WTC11 (cell line): ENCODE measurements at regions not wholly inside any gene's neighbourhood (a gene's known extent, or its start where the extent isn't known, plus 50 kb on each side); places are given as distances from the start of the nearest gene placed in this dataset.

Experiments used
- ATAC-seq: fragments of 200-7000 bp; cut with Tn5 transposase; 2 replicates; pipeline ENCODE4 v1.10.0; 2021; ENCODE audit warnings: mild to moderate bottlenecking, moderate library complexity
- CTCF ChIA-PET: fragments of 300-600 bp; sonication (Branson Sonifier 250); formaldehyde crosslinking; loops from one replicate; lab custom pipeline; 2021; ENCODE audit warnings: antibody characterized with exemption; lab: Charles Lee
- POLR2A ChIA-PET: fragments of 350-600 bp; sonication (Branson Sonifier 250); formaldehyde crosslinking; loops from one replicate; lab custom pipeline; 2021; ENCODE audit warnings: antibody characterized with exemption; lab: Charles Lee
- DNase-seq: peaks from one replicate; pipeline ENCODE4 v3.0.0; 2021; ENCODE audit warnings: low spot score
- H3K27ac Mint-ChIP-seq: 2 replicates; pipeline ENCODE4 v1.8.0; 2021; ENCODE audit warnings: mixed read lengths
- H3K27me3 Mint-ChIP-seq: 2 replicates; pipeline ENCODE4 v1.8.0; 2021; ENCODE audit warnings: low read depth, mild to moderate bottlenecking, moderate library complexity, mixed read lengths
- H3K36me3 Mint-ChIP-seq: 2 replicates; pipeline ENCODE4 v1.8.0; 2021; ENCODE audit warnings: mixed read lengths
- H3K4me1 Mint-ChIP-seq: 2 replicates; pipeline ENCODE4 v1.8.0; 2022; ENCODE audit warnings: mixed read lengths
- H3K4me3 Mint-ChIP-seq: 2 replicates; pipeline ENCODE4 v1.8.0; 2021; ENCODE audit warnings: mild to moderate bottlenecking, moderate library complexity, mixed read lengths
- H3K9me3 Mint-ChIP-seq: 2 replicates; pipeline ENCODE4 v1.8.0; 2021; ENCODE audit warnings: mixed read lengths
- EMX1 ChIP-seq: fragments of 250-450 bp; sonication (Bioruptor Pico); IDR thresholded peaks from 2 replicates; pipeline ENCODE4 v1.8.0; 2021; ENCODE audit warnings: mild to moderate bottlenecking
- HMGA2 ChIP-seq: fragments of 250-450 bp; sonication (Bioruptor Pico); IDR thresholded peaks from 2 replicates; pipeline ENCODE4 v1.4.0; 2021; ENCODE audit warnings: mild to moderate bottlenecking, moderate library complexity
- IRF2 ChIP-seq: sonication (generic); formaldehyde crosslinking; IDR thresholded peaks from 2 replicates; pipeline ENCODE4 v1.8.0; 2022; ENCODE audit warnings: low read depth, missing genetic modification reagents, borderline replicate concordance
- NFATC4 ChIP-seq: fragments of 250-450 bp; sonication (Bioruptor Pico); IDR thresholded peaks from 2 replicates; pipeline ENCODE4 v1.9.0; 2021; ENCODE audit warnings: mild to moderate bottlenecking
- NFYB ChIP-seq: sonication (generic); formaldehyde crosslinking; conservative IDR thresholded peaks from 2 replicates; pipeline ENCODE4 v1.8.0; 2022; ENCODE audit warnings: low read depth, missing genetic modification reagents
- SMAD3 ChIP-seq: sonication (generic); formaldehyde crosslinking; IDR thresholded peaks from 2 replicates; pipeline ENCODE4 v1.8.0; 2022; ENCODE audit warnings: missing genetic modification reagents, mild to moderate bottlenecking, borderline replicate concordance
- TP53 ChIP-seq: sonication (generic); formaldehyde crosslinking; IDR thresholded peaks from 2 replicates; pipeline ENCODE4 v1.8.1; 2023; ENCODE audit warnings: mild to moderate bottlenecking, missing genetic modification reagents
- ZBTB21 ChIP-seq: sonication (generic); formaldehyde crosslinking; IDR thresholded peaks from 2 replicates; pipeline ENCODE4 v1.8.1; 2023; ENCODE audit warnings: mild to moderate bottlenecking, missing genetic modification reagents, borderline replicate concordance
- ZNF219 ChIP-seq: sonication (generic); formaldehyde crosslinking; IDR thresholded peaks from 2 replicates; pipeline ENCODE4 v1.8.0; 2023; ENCODE audit warnings: missing genetic modification reagents, mild to moderate bottlenecking, borderline replicate concordance
- ZNF416 ChIP-seq: fragments of 250-450 bp; sonication (Bioruptor Pico); IDR thresholded peaks from 2 replicates; pipeline ENCODE4 v1.9.0; 2021; ENCODE audit warnings: mild to moderate bottlenecking, inconsistent platforms
- TF ChIP-seq, protein P1 (sequence below): sonication (generic); formaldehyde crosslinking; IDR thresholded peaks from 2 replicates; pipeline ENCODE4 v1.8.0; 2022; ENCODE audit warnings: missing genetic modification reagents
- TF ChIP-seq, protein P2 (sequence below): fragments of 250-450 bp; sonication (Bioruptor Pico); IDR thresholded peaks from 2 replicates; pipeline ENCODE4 v1.9.0; 2021; ENCODE audit warnings: mild to moderate bottlenecking
- TF ChIP-seq, protein P3 (sequence below): fragments of 250-450 bp; sonication (Bioruptor Pico); IDR thresholded peaks from 2 replicates; pipeline ENCODE4 v2.1.2; 2022; ENCODE audit warnings: mild to moderate bottlenecking, moderate library complexity
- TF ChIP-seq, protein P4 (sequence below): fragments of 250-450 bp; sonication (Bioruptor Pico); IDR thresholded peaks from 2 replicates; pipeline ENCODE4 v1.9.0; 2021; ENCODE audit warnings: moderate library complexity, mild to moderate bottlenecking, inconsistent platforms, borderline replicate concordance
- TF ChIP-seq, protein P5 (sequence below): sonication (generic); formaldehyde crosslinking; IDR thresholded peaks from 2 replicates; pipeline ENCODE4 v1.8.0; 2023; ENCODE audit warnings: mild to moderate bottlenecking, missing genetic modification reagents
- TF ChIP-seq, protein P6 (sequence below): fragments of 250-450 bp; sonication (Bioruptor Pico); conservative IDR thresholded peaks from 2 replicates; pipeline ENCODE4 v1.9.0; 2021; ENCODE audit warnings: mild to moderate bottlenecking
- TF ChIP-seq, protein P7 (sequence below): sonication (generic); formaldehyde crosslinking; IDR thresholded peaks from 2 replicates; pipeline ENCODE4 v1.8.1; 2023; ENCODE audit warnings: mild to moderate bottlenecking, missing genetic modification reagents
- TF ChIP-seq, protein P8 (sequence below): fragments of 250-450 bp; sonication (Bioruptor Pico); IDR thresholded peaks from 2 replicates; pipeline ENCODE4 v1.8.0; 2021; ENCODE audit warnings: mild to moderate bottlenecking

DNA sequence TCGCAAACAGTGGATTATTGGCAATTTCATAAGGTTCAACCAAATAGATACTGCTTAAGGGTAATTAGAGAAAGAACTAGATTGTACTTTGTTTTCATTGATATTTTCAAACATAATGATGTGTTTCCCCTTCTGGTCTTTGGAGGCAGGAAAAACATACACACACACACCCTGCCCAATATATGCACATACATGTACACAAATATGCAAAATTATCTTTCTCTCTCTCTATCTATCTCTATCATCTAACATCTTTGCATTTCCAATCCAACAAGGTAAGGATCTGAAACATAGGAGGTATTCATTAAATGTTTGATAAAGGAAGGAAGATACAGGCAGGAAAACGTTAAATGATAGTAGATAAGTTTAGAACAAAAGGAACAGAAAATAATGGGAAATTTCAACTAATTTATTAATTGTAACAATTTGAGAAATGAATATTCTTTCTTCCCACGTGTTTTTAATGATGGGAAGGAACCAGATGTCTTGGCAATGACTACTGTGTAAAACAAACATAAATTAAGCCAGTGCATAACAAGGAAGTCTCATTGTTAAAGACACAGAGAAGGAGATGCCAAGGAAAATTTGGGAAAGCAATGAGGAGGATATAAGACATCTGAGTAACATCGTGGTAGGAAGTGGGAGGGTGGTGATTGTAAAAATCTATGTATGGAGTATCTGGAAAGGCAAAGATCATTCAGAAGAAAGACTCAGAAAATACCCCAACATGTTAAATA lies 532.1 kb downstream of the GBA3 start:
- Mint-ChIP-seq H3K36me3 (no peaks in the 10 kb centered on the region), H3K4me1 (peaks cover 20% of the 10 kb centered on the region)
- no peak for TF ChIP-seq ZNF416 (CRISPR knock-in tag)
- no peak for TF ChIP-seq ZNF219 (CRISPR knock-in tag)
- no peak for TF ChIP-seq IRF2 (CRISPR knock-in tag)
- no peak for TF ChIP-seq TP53 (CRISPR knock-in tag)
- TF ChIP-seq ZBTB21 (CRISPR knock-in tag): no peak
- TF ChIP-seq, protein P1, sequence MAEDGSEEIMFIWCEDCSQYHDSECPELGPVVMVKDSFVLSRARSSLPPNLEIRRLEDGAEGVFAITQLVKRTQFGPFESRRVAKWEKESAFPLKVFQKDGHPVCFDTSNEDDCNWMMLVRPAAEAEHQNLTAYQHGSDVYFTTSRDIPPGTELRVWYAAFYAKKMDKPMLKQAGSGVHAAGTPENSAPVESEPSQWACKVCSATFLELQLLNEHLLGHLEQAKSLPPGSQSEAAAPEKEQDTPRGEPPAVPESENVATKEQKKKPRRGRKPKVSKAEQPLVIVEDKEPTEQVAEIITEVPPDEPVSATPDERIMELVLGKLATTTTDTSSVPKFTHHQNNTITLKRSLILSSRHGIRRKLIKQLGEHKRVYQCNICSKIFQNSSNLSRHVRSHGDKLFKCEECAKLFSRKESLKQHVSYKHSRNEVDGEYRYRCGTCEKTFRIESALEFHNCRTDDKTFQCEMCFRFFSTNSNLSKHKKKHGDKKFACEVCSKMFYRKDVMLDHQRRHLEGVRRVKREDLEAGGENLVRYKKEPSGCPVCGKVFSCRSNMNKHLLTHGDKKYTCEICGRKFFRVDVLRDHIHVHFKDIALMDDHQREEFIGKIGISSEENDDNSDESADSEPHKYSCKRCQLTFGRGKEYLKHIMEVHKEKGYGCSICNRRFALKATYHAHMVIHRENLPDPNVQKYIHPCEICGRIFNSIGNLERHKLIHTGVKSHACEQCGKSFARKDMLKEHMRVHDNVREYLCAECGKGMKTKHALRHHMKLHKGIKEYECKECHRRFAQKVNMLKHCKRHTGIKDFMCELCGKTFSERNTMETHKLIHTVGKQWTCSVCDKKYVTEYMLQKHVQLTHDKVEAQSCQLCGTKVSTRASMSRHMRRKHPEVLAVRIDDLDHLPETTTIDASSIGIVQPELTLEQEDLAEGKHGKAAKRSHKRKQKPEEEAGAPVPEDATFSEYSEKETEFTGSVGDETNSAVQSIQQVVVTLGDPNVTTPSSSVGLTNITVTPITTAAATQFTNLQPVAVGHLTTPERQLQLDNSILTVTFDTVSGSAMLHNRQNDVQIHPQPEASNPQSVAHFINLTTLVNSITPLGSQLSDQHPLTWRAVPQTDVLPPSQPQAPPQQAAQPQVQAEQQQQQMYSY (CRISPR knock-in tag): no peak
- TF ChIP-seq, protein P2, sequence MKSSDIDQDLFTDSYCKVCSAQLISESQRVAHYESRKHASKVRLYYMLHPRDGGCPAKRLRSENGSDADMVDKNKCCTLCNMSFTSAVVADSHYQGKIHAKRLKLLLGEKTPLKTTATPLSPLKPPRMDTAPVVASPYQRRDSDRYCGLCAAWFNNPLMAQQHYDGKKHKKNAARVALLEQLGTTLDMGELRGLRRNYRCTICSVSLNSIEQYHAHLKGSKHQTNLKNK (CRISPR knock-in tag): no peak
- TF ChIP-seq, all 79 proteins: peak for 0
- ChIA-PET POLR2A (no interaction called here), CTCF (no interaction called here)
- ATAC-seq: no peak
- Mint-ChIP-seq H3K4me3 (no peak overlapping the region), H3K9me3 (peaks cover 5% of the 10 kb centered on the region), H3K27me3 (no peaks in the 10 kb centered on the region), H3K27ac (no peak overlapping the region)
- no peak for DNase-seq

DNA sequence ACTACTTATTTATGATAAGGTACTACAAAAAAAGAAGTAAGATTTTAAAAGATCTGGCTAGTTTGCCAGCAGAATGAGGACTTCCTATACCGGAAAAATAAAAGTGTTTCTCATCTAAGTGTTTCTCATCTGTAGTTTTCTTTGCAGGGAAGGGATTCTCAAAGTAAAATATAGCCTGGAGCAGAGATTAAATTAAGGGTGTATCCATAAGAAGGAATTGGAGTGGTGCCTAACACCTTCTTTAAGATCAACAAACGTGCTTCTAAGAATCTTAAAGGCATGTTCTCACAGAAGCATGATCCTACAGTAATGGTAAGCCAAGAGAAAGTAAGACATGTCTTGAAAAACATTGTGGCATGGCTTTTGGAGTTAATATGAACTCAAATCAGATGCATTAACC lies 528.2 kb downstream of the GBA3 start:
- Mint-ChIP-seq H3K27ac (no peak overlapping the region), H3K27me3 (no peaks in the 10 kb centered on the region), H3K9me3 (no peaks in the 10 kb centered on the region), H3K4me1 (0 out of 2 replicates have a peak, but pooled peaks cover 6% of the 10 kb centered on the region), H3K36me3 (no peaks in the 10 kb centered on the region), H3K4me3 (no peak overlapping the region)
- ATAC-seq (no peak), DNase-seq (no peak)
- POLR2A ChIA-PET: no interaction called here
- CTCF ChIA-PET: no interaction called here
- TF ChIP-seq NFATC4 (no peak), NFYB (no peak), HMGA2 (no peak), ZNF219 (CRISPR knock-in tag) (no peak), SMAD3 (CRISPR knock-in tag) (no peak), EMX1 (CRISPR knock-in tag) (no peak)
- TF ChIP-seq, protein P3, sequence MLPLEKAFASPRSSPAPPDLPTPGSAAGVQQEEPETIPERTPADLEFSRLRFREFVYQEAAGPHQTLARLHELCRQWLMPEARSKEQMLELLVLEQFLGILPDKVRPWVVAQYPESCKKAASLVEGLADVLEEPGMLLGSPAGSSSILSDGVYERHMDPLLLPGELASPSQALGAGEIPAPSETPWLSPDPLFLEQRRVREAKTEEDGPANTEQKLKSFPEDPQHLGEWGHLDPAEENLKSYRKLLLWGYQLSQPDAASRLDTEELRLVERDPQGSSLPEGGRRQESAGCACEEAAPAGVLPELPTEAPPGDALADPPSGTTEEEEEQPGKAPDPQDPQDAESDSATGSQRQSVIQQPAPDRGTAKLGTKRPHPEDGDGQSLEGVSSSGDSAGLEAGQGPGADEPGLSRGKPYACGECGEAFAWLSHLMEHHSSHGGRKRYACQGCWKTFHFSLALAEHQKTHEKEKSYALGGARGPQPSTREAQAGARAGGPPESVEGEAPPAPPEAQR: no peak
- TF ChIP-seq, protein P4, sequence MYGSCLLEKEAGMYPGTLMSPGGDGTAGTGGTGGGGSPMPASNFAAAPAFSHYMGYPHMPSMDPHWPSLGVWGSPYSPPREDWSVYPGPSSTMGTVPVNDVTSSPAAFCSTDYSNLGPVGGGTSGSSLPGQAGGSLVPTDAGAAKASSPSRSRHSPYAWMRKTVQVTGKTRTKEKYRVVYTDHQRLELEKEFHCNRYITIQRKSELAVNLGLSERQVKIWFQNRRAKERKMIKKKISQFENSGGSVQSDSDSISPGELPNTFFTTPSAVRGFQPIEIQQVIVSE: no peak
- TF ChIP-seq, protein P5, sequence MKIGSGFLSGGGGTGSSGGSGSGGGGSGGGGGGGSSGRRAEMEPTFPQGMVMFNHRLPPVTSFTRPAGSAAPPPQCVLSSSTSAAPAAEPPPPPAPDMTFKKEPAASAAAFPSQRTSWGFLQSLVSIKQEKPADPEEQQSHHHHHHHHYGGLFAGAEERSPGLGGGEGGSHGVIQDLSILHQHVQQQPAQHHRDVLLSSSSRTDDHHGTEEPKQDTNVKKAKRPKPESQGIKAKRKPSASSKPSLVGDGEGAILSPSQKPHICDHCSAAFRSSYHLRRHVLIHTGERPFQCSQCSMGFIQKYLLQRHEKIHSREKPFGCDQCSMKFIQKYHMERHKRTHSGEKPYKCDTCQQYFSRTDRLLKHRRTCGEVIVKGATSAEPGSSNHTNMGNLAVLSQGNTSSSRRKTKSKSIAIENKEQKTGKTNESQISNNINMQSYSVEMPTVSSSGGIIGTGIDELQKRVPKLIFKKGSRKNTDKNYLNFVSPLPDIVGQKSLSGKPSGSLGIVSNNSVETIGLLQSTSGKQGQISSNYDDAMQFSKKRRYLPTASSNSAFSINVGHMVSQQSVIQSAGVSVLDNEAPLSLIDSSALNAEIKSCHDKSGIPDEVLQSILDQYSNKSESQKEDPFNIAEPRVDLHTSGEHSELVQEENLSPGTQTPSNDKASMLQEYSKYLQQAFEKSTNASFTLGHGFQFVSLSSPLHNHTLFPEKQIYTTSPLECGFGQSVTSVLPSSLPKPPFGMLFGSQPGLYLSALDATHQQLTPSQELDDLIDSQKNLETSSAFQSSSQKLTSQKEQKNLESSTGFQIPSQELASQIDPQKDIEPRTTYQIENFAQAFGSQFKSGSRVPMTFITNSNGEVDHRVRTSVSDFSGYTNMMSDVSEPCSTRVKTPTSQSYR (CRISPR knock-in tag): no peak
- TF ChIP-seq, protein P6, sequence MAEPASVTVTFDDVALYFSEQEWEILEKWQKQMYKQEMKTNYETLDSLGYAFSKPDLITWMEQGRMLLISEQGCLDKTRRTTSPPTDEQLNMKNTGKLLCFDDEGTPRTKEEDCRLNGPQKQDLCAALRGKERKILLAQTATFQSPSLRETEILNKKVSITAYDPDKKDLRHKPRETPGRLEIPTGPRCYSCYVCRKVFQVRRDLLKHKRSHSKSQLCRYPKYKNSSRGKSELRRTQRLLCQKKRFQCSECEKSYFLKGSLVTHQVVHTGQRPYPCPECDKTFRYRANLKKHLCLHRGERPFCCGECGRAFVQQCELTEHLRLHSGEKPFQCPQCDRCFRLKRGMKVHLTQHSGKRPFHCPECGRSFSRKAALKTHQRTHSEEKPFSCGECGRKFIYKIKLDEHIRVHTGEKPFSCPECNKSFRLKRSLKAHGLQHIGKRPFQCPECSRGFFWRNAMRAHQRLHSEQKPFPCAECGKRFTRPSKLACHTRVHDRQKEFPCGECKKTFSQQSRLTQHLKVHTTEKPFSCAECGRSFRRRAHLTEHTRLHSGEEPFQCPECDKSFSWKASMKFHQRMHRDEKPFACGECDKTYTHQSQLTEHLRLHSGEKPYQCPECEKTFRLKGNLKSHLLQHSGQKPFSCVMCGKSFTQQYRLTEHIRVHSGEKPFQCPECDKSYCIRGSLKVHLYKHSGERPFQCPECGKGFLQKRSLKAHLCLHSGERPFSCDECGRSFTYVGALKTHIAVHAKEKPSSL (CRISPR knock-in tag): no peak
- TF ChIP-seq, protein P7, sequence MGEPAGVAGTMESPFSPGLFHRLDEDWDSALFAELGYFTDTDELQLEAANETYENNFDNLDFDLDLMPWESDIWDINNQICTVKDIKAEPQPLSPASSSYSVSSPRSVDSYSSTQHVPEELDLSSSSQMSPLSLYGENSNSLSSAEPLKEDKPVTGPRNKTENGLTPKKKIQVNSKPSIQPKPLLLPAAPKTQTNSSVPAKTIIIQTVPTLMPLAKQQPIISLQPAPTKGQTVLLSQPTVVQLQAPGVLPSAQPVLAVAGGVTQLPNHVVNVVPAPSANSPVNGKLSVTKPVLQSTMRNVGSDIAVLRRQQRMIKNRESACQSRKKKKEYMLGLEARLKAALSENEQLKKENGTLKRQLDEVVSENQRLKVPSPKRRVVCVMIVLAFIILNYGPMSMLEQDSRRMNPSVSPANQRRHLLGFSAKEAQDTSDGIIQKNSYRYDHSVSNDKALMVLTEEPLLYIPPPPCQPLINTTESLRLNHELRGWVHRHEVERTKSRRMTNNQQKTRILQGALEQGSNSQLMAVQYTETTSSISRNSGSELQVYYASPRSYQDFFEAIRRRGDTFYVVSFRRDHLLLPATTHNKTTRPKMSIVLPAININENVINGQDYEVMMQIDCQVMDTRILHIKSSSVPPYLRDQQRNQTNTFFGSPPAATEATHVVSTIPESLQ (CRISPR knock-in tag): no peak
- TF ChIP-seq, protein P8, sequence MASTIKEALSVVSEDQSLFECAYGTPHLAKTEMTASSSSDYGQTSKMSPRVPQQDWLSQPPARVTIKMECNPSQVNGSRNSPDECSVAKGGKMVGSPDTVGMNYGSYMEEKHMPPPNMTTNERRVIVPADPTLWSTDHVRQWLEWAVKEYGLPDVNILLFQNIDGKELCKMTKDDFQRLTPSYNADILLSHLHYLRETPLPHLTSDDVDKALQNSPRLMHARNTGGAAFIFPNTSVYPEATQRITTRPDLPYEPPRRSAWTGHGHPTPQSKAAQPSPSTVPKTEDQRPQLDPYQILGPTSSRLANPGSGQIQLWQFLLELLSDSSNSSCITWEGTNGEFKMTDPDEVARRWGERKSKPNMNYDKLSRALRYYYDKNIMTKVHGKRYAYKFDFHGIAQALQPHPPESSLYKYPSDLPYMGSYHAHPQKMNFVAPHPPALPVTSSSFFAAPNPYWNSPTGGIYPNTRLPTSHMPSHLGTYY (CRISPR knock-in tag): no peak
